SU-DHL-6 (cell line): ENCODE measurements at regions not wholly inside any gene's neighbourhood (a gene's known extent, or its start where the extent isn't known, plus 50 kb on each side); places are given as distances from the start of the nearest gene placed in this dataset.

Experiments
- H2AFZ ChIP-seq: fragments of 200-600 bp; sonication (generic); 2 replicates; pipeline ENCODE4 v1.6.1; 2014; ENCODE audit warnings: low read depth, mild to moderate bottlenecking, moderate library complexity, mixed read lengths, antibody characterized with exemption, low read length; ENCODE audit not compliant: severe bottlenecking
- H3F3A ChIP-seq: fragments of 200-600 bp; shearing (Covaris generic); 2 replicates; pipeline ENCODE4 v1.6.0; 2016; ENCODE audit warnings: antibody characterized with exemption, mild to moderate bottlenecking; ENCODE audit not compliant: insufficient read depth
- H3K27ac ChIP-seq: fragments of 200-600 bp; sonication (generic); 2 replicates; pipeline ENCODE4 v1.5.1; 2016; ENCODE audit warnings: low read depth, mild to moderate bottlenecking, low read length, moderate library complexity, mixed read lengths
- H3K27me3 ChIP-seq: fragments of 200-600 bp; sonication (generic), shearing (Covaris generic); 2 replicates; pipeline ENCODE4 v1.6.0; 2014; ENCODE audit warnings: mild to moderate bottlenecking, low read length
- H3K36me3 ChIP-seq: fragments of 200-600 bp; sonication (generic); 2 replicates; pipeline ENCODE4 v1.6.1; 2014; ENCODE audit warnings: mild to moderate bottlenecking, low read length, mixed read lengths
- H3K4me2 ChIP-seq: fragments of 300-600, 200-600 bp; shearing (Covaris generic), sonication (generic); 2 replicates; pipeline ENCODE4 v1.6.0; 2014; ENCODE audit warnings: low read length, low read depth, mild to moderate bottlenecking; ENCODE audit not compliant: poor library complexity, severe bottlenecking
- H3K4me3 ChIP-seq: fragments of 200-600 bp; sonication (generic); 2 replicates; pipeline ENCODE4 v1.5.1; 2014; ENCODE audit warnings: antibody characterized with exemption, low read length, mild to moderate bottlenecking, mixed read lengths; ENCODE audit not compliant: insufficient read depth, poor library complexity, severe bottlenecking
- H3K79me2 ChIP-seq: fragments of 200-600 bp; sonication (generic); 2 replicates; pipeline ENCODE4 v1.6.1; 2014; ENCODE audit warnings: mild to moderate bottlenecking, low read length, moderate library complexity; ENCODE audit not compliant: insufficient read depth
- H3K9ac ChIP-seq: fragments of 200-600 bp; sonication (generic); 2 replicates; pipeline ENCODE4 v1.7.0; 2014; ENCODE audit warnings: mild to moderate bottlenecking, low read length
- H3K9me2 ChIP-seq: fragments of 200-600 bp; sonication (generic); replicated peaks from 2 replicates; pipeline ENCODE4 v1.6.1; 2014; ENCODE audit warnings: low read length; ENCODE audit not compliant: insufficient read depth
- H3K9me3 ChIP-seq: fragments of 200-600 bp; sonication (generic); 2 replicates; pipeline ENCODE4 v1.6.1; 2014; ENCODE audit warnings: low read length, mixed read lengths; ENCODE audit not compliant: insufficient read depth
- H4K20me1 ChIP-seq: fragments of 200-600 bp; sonication (generic); 2 replicates; pipeline ENCODE4 v1.6.1; 2014; ENCODE audit warnings: low read depth, mild to moderate bottlenecking, antibody characterized with exemption, low read length, moderate library complexity, mixed read lengths
- CTCF ChIP-seq: fragments of 200-600 bp; sonication (generic); IDR thresholded peaks from one replicate; pipeline ENCODE4 v1.5.1; 2017; ENCODE audit warnings: antibody characterized with exemption, mild to moderate bottlenecking, low read length, moderate library complexity; ENCODE audit not compliant: insufficient read depth, poor library complexity, severe bottlenecking
- EZH2phosphoT487 ChIP-seq: fragments of 200-600 bp; sonication (generic), shearing (Covaris generic); conservative IDR thresholded peaks from 2 replicates; pipeline ENCODE4 v1.6.1; 2018; ENCODE audit warnings: mild to moderate bottlenecking, antibody characterized with exemption, low read length, moderate library complexity, mixed read lengths

- no peak overlapping the region for H3K27ac ChIP-seq
- no peaks in the 10 kb centered on the region for H3F3A ChIP-seq
- H3K9me2 ChIP-seq = no peaks in the 10 kb centered on the region
- H3K79me2 ChIP-seq = no peaks in the 10 kb centered on the region
- H2AFZ ChIP-seq = no peak overlapping the region
- H3K4me3 ChIP-seq = no peak overlapping the region
- no peaks in the 10 kb centered on the region for H3K27me3 ChIP-seq
- H4K20me1 ChIP-seq = no peaks in the 10 kb centered on the region
- TF ChIP-seq EZH2phosphoT487 (no peak), CTCF (no peak)
- no peak overlapping the region for H3K9ac ChIP-seq
- H3K9me3 ChIP-seq = no peaks in the 10 kb centered on the region
- H3K4me2 ChIP-seq = no peak overlapping the region
- H3K36me3 ChIP-seq = no peaks in the 10 kb centered on the region
These were observed 235.1 kb downstream of the EPHA4 start for GRCh38 chr2:221336967-221337366.

- H4K20me1 ChIP-seq = no peaks in the 10 kb centered on the region
- H3K27me3 ChIP-seq = no peaks in the 10 kb centered on the region
- H3K9me3 ChIP-seq = no peaks in the 10 kb centered on the region
- no peak for TF ChIP-seq EZH2phosphoT487
- no peak for TF ChIP-seq CTCF
- no peak overlapping the region for H2AFZ ChIP-seq
- H3K36me3 ChIP-seq = no peaks in the 10 kb centered on the region
- H3K4me2 ChIP-seq = no peak overlapping the region
- H3K9ac ChIP-seq = no peak overlapping the region
- no peaks in the 10 kb centered on the region for H3F3A ChIP-seq
- no peak overlapping the region for H3K27ac ChIP-seq
- no peaks in the 10 kb centered on the region for H3K9me2 ChIP-seq
- H3K4me3 ChIP-seq = no peak overlapping the region
- no peaks in the 10 kb centered on the region for H3K79me2 ChIP-seq
These were observed 234.0 kb downstream of the EPHA4 start for GRCh38 chr2:221337957-221338685.

GRCh38 chr2:221342388-221342787, 229.7 kb downstream of the EPHA4 start:
- Histone ChIP-seq H3K27me3 (no peaks in the 10 kb centered on the region), H3K4me2 (no peak overlapping the region), H3F3A (no peaks in the 10 kb centered on the region), H3K9ac (no peak overlapping the region), H4K20me1 (no peaks in the 10 kb centered on the region), H3K9me3 (no peaks in the 10 kb centered on the region), H3K4me3 (no peak overlapping the region), H2AFZ (no peak overlapping the region), H3K27ac (no peak overlapping the region), H3K79me2 (no peaks in the 10 kb centered on the region), H3K36me3 (no peaks in the 10 kb centered on the region), H3K9me2 (no peaks in the 10 kb centered on the region)
- no peak for TF ChIP-seq CTCF
- TF ChIP-seq EZH2phosphoT487 = no peak
